GM12864 (cell line): ENCODE measurements at regions not wholly inside any gene's neighbourhood (a gene's known extent, or its start where the extent isn't known, plus 50 kb on each side); places are given as distances from the start of the nearest gene placed in this dataset.

ENCODE experiments used
- DNase-seq: peaks from one replicate; pipeline ENCODE4 v3.0.0-alpha.2; 2011; ENCODE audit warnings: low read depth
- H3K4me3 ChIP-seq: 2 replicates; pipeline ENCODE4 v1.5.1; 2011; ENCODE audit warnings: mild to moderate bottlenecking, low read depth, low read length, control low read depth
- TF ChIP-seq, protein P1 (sequence below): IDR thresholded peaks from 2 replicates; pipeline ENCODE4 v1.5.1; 2011; ENCODE audit warnings: low read depth, mild to moderate bottlenecking, moderate library complexity, low read length, control low read depth, inconsistent platforms; ENCODE audit errors: missing control alignments

DNA sequence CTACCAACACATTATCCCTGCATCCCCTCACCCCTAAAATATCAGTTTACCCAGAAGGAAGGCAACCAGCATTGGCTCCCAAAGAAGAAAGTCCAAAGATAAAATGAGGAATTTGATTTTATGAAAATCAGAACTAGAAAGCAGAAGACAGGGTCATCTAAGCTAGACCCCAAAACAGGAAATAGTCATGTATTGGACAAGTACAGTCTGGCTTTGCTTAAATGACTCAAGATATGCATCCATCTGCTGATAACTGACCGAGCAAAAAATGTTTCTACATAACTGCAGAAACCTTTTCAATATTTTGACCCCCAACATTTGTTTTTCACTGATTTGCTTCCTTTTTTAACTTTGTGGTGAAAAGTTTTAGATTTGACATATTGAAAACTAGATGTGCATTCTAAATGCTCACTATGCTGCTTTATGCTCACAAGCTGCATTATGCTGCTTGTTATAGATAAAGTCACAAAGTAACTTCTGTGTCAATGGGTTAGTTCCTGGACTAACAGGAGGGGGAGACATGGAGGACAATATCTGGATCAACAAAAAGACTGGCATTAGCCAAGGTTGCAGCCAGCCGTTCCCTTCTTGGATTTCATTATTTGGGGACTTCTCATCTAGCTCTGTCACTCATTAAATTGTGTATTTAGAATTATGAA lies 227.0 kb downstream of the INHBA start:
- DNase-seq, result no peak
- TF ChIP-seq, protein P1, sequence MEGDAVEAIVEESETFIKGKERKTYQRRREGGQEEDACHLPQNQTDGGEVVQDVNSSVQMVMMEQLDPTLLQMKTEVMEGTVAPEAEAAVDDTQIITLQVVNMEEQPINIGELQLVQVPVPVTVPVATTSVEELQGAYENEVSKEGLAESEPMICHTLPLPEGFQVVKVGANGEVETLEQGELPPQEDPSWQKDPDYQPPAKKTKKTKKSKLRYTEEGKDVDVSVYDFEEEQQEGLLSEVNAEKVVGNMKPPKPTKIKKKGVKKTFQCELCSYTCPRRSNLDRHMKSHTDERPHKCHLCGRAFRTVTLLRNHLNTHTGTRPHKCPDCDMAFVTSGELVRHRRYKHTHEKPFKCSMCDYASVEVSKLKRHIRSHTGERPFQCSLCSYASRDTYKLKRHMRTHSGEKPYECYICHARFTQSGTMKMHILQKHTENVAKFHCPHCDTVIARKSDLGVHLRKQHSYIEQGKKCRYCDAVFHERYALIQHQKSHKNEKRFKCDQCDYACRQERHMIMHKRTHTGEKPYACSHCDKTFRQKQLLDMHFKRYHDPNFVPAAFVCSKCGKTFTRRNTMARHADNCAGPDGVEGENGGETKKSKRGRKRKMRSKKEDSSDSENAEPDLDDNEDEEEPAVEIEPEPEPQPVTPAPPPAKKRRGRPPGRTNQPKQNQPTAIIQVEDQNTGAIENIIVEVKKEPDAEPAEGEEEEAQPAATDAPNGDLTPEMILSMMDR, result no peak
- H3K4me3 ChIP-seq, result no peak overlapping the region

DNA sequence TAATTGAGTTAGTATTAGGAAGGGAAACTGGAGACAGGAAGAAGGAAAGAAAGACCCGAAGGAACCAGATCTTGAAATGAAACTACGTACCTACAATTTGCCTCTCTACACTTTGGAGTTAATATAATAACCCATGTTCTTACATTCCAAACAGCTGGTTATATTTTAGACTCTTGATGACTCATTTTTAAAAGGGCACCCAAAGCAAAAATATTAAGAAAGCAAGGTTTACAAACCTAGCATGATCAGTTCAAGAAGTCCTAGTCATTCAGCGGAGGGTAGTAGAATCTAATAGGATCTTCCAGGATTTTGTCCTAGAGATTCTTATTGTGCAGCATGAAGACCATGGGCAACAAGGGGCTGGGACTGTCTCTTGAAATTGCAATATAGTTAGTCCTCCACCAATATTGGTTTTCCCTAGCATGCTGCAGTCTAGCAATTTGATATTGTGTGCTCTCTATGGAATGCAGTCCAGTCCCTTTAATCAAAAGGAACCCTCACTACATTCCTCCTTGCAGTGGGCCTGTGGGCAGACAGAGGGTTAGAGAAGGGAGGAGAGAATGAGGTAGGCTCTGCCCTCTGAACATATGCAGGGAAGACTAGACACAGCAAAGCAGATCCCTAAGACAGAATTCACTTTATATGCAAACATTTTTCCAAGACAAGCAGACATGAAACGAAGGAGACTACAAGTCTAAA lies 230.3 kb downstream of the INHBA start:
- no peak overlapping the region for H3K4me3 ChIP-seq
- DNase-seq, result no peak
- TF ChIP-seq, protein P1, result no peak

DNA sequence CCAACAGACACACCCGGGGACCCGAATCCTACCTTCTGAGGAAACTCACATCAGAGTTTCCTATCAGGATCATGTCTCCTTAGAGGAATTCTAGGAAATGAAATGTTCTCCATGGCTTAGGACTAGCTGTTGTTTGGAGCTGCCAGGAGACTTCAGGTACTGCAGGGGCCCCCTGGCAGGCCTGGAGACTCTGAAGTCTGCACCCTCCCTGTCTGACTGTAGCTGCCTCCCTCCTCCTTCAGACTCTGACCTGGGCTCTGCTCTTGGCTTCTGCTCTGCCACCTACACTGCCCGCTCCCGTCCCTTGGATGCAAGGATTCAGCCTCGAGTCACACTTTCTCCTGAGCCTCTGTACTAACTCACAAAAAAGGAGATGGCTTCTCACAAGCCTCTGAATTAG lies 232.8 kb downstream of the INHBA start:
- no peak for DNase-seq
- H3K4me3 ChIP-seq, result no peak overlapping the region
- TF ChIP-seq, protein P1, result no peak

DNA sequence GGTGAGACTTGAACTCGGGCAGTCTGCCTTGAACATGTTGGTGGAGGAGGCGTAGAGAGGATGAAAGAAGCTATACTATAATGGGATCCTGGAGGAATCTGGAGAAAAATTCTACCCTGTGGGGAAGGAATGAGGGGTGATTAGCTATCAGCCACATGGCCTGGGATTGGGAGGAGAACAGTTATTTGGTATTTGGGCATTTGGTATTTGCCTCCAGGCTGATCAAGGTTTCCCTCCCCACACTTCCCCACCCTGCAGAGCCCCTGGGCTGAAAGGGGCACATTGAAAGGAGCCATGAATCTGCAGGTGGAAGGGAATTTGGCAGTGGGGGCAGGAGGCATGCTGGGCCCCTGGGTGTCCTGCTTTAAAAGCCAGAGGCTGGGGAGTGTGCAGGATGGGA lies 235.3 kb downstream of the INHBA start:
- TF ChIP-seq, protein P1, result no peak
- DNase-seq, result no peak
- no peak overlapping the region for H3K4me3 ChIP-seq

GRCh38 chr7:41466760-41467384 lies 236.0 kb downstream of the INHBA start:
- DNase-seq, result no peak
- no peak overlapping the region for H3K4me3 ChIP-seq
- TF ChIP-seq, protein P1, result no peak

DNA sequence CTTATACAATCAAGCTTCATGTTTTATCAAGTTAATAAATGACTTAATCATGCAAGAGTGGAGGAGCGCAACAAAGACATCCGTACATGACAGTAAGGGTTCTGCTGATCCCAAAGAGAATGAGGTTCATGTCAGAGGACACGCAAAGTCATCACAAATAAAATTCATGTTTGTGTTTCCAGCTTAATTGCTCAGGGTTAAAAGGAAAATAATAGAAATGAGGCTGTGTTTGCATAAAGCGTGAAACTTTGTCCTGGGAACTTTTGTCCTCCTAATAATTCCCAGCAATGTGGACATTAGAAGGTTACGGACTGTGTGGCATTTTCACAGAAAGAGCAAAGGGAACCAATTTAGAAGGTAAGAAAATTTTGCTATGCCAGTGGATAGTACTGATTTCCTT lies 237.3 kb downstream of the INHBA start:
- no peak overlapping the region for H3K4me3 ChIP-seq
- TF ChIP-seq, protein P1, result no peak
- no peak for DNase-seq
